HG03571 (cell line): ENCODE measurements at regions not wholly inside any gene's neighbourhood (a gene's known extent, or its start where the extent isn't known, plus 50 kb on each side); places are given as distances from the start of the nearest gene placed in this dataset.

Experiments
- ATAC-seq: cut with Tn5 transposase; IDR thresholded peaks from one replicate; pipeline ENCODE4 v1.9.1; 2021; ENCODE audit not compliant: unreplicated experiment

- no peak for ATAC-seq
Measured at GRCh38 chr14:30484201-30484600, 74.8 kb upstream of the G2E3 start.

DNA sequence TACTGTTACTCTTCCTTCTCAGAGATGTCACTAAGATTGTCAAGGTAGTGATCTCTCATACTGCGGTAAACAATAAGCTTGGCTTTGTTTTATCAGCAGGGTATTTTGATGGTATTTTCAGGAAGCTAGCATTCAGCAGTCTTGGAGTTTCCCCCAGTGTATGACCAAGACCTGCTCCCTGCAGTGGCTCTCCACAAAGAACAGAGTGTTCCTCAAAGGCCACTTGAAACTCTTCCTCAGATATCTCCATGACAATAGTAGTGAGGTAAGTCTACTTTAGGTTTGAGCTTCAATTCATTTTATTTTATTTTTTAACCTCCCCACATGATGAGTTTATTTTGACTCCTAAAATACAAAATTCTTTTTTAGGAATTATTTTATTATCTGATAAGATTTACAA lies 74.0 kb upstream of the G2E3 start:
- ATAC-seq, result no peak

DNA sequence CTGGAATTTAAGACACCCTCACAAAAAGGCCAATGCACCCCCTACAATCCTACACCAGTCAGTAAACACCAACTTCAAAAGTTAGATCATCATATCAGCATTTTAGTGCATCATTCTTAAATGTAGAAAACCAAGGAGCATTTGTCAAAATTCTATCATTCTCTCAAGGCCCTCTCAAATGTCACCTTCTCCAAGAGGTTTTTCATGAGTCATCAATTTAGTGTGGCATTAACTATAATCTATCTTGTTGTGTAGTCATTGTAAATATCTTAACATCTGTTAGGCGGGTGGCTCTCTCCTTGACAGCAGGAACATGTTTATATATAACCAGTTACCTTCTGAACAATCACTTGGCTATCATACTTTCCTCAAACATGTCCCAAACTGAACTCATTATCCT lies 62.1 kb upstream of the G2E3 start:
- ATAC-seq, result no peak

- ATAC-seq, result no peak
Measured at GRCh38 chr14:30499358-30499757, 59.6 kb upstream of the G2E3 start.

DNA sequence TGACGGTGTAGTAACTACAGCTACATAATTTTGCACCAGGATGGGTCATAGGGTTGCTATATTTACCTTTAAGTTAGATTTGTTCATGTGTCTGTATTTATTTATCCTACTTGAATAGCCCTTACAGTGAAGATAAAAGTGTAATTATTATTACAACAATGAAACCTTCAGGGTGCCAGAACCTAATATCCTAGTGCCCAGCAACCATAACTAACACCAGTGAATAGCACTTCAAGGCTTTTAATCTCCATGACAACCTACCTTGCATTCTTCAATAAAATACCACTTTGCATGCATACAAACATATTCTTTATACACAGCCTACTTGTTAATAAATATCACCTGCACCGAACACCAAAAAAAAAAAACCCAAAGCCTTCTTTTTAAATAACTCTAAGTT lies 58.7 kb upstream of the G2E3 start:
- no peak for ATAC-seq

GRCh38 chr14:30507209-30507608 lies 51.7 kb upstream of the G2E3 start:
- ATAC-seq, result no peak
